ENCODE measurements at regions not wholly inside any gene's neighbourhood (a gene's known extent, or its start where the extent isn't known, plus 50 kb on each side); places are given as distances from the start of the nearest gene placed in this dataset.
"Not testable (repeated sequence)": the region's sequence is repeated elsewhere in the genome, so short reads cannot be mapped to it uniquely, and the experiment has no call there.

DNA sequence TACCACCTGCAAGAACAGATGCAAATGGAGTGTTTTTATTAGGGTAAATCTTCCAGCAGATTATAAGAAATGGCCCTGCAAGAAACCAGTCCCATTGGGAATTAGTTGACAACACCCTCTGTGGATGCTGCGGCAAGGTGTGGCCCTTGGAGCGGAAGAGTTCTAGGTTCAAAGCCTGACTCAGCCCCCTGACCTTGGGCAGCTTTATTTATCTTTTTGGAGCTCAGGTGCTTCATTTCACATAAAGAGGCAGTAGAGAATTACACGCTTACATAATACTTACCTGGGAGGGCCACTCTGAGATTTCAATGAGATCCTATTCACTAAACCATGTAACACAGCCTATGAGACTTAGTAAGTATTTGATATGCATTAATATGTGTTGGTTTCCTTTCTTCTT is 318.2 kb upstream of the SOX9 start:
- H3K4me1 ChIP-seq (ENCODE audit: control insufficient read depth, insufficient read depth, low read length, poor library complexity, severe bottlenecking): no peaks in the 10 kb centered on the region
- H3K9me3 ChIP-seq (ENCODE audit: control insufficient read depth, low read length): no peaks in the 10 kb centered on the region
- DNase-seq: no peak
- no peaks in the 10 kb centered on the region for H3K36me3 ChIP-seq (ENCODE audit: control insufficient read depth, insufficient read depth, low read length)
- H3K27ac ChIP-seq (ENCODE audit: insufficient read depth, low read length, poor library complexity, severe bottlenecking): no peak overlapping the region
- H3K4me3 ChIP-seq (ENCODE audit: insufficient read depth, low read depth, low read length, poor library complexity, severe bottlenecking): no peak overlapping the region
- no peaks in the 10 kb centered on the region for H3K27me3 ChIP-seq (replicated peaks; ENCODE audit: control insufficient read depth, insufficient read depth, low read length, poor library complexity, severe bottlenecking)

DNA sequence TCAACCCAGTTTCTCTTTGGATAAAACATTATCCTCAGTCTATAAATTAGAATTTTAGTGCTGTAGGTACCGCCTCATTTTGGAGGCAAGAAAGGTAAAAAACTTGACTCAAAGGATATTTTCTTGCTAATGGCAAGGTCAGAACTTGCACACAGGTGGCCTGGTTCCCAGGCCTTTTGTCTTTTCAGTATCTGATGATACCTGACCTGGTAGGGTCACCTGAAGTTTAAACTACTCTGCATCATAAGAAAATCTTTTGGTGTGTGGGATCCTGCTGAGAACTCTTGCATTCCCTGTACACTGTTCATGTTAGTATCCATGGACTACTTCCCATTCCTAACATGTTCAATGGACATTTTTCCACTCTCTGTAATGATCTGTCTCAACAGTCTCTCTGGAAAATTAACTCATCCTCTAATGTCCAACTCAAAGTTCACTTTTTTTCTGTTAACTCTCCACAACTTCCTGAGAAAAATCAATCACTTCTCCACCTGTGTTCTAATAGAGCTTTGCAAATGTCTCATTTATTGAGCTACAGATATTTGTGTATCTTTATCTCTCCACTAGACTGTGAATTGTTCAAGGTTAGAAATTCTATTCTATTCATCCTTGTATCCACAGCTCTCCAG is 317.1 kb upstream of the SOX9 start:
- Histone ChIP-seq H3K27me3 (replicated peaks; ENCODE audit: control insufficient read depth, insufficient read depth, low read length, poor library complexity, severe bottlenecking) (no peaks in the 10 kb centered on the region), H3K36me3 (ENCODE audit: control insufficient read depth, insufficient read depth, low read length) (no peaks in the 10 kb centered on the region)

DNA sequence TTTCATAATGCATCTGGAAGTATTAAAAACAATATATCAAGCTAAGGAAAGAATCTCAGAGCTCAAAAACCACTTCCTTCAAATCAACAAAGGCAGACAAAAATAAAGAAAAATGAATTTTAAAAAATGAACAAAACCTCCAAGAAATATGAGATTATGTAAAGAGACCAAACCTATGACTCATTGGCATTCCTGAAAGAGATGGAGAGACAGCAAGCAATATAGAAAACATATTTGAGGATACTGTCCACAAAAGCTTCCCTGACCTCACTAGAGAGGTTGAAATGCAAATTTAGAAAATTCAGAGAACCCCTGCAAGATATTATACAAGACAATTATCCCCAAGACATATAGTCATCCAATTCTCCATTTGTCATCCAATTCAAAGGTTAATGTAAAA is 311.3 kb upstream of the SOX9 start:
- Histone ChIP-seq H3K36me3 (ENCODE audit: control insufficient read depth, insufficient read depth, low read length) (no peaks in the 10 kb centered on the region), H3K27ac (ENCODE audit: insufficient read depth, low read length, poor library complexity, severe bottlenecking) (no peak overlapping the region), H3K27me3 (replicated peaks; ENCODE audit: control insufficient read depth, insufficient read depth, low read length, poor library complexity, severe bottlenecking) (no peaks in the 10 kb centered on the region), H3K4me1 (ENCODE audit: control insufficient read depth, insufficient read depth, low read length, poor library complexity, severe bottlenecking) (no peaks in the 10 kb centered on the region), H3K9me3 (ENCODE audit: control insufficient read depth, low read length) (no peaks in the 10 kb centered on the region), H3K4me3 (ENCODE audit: insufficient read depth, low read depth, low read length, poor library complexity, severe bottlenecking) (no peak overlapping the region)
- DNase-seq: no peak

More for the DNA sequence above, 317.1 kb upstream of the SOX9 start:
- no peak for DNase-seq
- Histone ChIP-seq H3K4me3 (ENCODE audit: insufficient read depth, low read depth, low read length, poor library complexity, severe bottlenecking) (no peak overlapping the region), H3K4me1 (ENCODE audit: control insufficient read depth, insufficient read depth, low read length, poor library complexity, severe bottlenecking) (no peaks in the 10 kb centered on the region), H3K9me3 (ENCODE audit: control insufficient read depth, low read length) (no peaks in the 10 kb centered on the region), H3K27ac (ENCODE audit: insufficient read depth, low read length, poor library complexity, severe bottlenecking) (no peak overlapping the region)

DNA sequence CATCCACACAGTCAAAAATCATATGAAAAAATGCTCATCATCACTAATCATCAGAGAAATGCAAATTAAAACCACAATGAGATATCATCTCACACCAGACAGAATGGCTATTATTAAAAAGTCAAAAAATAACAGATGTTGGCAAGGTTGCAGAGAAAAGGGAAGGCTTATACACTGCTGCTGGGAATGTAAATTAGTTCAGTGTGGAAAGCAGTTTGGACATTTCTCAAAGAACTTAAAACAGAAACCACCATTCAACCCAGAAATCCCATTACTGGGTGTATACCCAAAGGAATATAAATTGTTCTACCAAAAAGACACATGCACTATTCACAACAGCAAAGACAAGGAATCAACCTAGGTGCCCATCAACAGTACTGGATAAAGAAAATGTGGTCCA is 307.0 kb upstream of the SOX9 start:
- DNase-seq; H3K27ac ChIP-seq (ENCODE audit: insufficient read depth, low read length, poor library complexity, severe bottlenecking); H3K9me3 ChIP-seq (ENCODE audit: control insufficient read depth, low read length): not testable (repeated sequence)

DNA sequence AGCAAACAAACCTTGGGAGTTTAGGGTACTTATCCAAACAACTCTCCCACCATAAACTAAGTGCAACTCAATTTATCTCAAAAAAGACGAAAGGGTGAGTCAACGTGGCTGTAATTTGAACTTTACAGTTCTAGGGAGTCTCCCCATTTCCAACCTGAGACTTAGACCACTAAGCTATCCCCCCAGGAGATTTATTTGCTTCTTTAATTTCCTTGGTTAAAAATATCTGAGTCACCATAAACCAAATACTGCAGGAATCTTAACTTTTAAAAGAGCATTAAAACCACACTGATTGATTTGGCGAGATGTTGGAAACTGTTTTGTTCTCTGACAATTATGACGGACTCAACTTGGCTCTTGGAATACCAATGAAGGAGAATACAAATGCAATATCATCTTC is 299.3 kb upstream of the SOX9 start:
- H3K4me3 ChIP-seq (ENCODE audit: insufficient read depth, low read depth, low read length, poor library complexity, severe bottlenecking): no peak overlapping the region
- no peaks in the 10 kb centered on the region for H3K9me3 ChIP-seq (ENCODE audit: control insufficient read depth, low read length)
- H3K36me3 ChIP-seq (ENCODE audit: control insufficient read depth, insufficient read depth, low read length): no peaks in the 10 kb centered on the region
- H3K27me3 ChIP-seq (replicated peaks; ENCODE audit: control insufficient read depth, insufficient read depth, low read length, poor library complexity, severe bottlenecking): no peaks in the 10 kb centered on the region
- H3K4me1 ChIP-seq (ENCODE audit: control insufficient read depth, insufficient read depth, low read length, poor library complexity, severe bottlenecking): no peaks in the 10 kb centered on the region
- H3K27ac ChIP-seq (ENCODE audit: insufficient read depth, low read length, poor library complexity, severe bottlenecking): no peak overlapping the region
- DNase-seq: no peak

More for the DNA sequence above, 307.0 kb upstream of the SOX9 start:
- not testable (repeated sequence) for H3K4me1 ChIP-seq (ENCODE audit: control insufficient read depth, insufficient read depth, low read length, poor library complexity, severe bottlenecking); H3K36me3 ChIP-seq (ENCODE audit: control insufficient read depth, insufficient read depth, low read length); H3K27me3 ChIP-seq (replicated peaks; ENCODE audit: control insufficient read depth, insufficient read depth, low read length, poor library complexity, severe bottlenecking); H3K4me3 ChIP-seq (ENCODE audit: insufficient read depth, low read depth, low read length, poor library complexity, severe bottlenecking)

DNA sequence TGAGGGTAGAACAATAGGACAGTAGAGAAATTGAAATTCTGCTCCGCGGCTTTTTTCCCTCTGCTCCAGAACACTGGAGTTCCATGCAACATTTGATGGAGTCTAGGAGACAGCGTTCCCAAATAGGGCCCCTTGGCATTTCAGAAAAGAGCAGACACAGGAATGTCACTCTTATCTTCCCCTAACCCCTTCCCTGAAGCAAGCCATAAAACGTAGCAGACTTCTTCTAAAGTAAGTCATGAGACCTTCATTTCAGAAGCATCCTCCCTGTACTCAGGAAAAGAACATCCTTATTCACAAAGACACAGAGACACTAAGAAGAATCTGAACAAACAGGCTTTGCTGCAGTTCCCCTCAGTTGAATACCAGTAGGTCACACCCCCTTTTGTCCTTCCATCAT is 296.1 kb upstream of the SOX9 start:
- H3K27me3 ChIP-seq (replicated peaks; ENCODE audit: control insufficient read depth, insufficient read depth, low read length, poor library complexity, severe bottlenecking): no peaks in the 10 kb centered on the region
- DNase-seq: no peak
- no peaks in the 10 kb centered on the region for H3K4me1 ChIP-seq (ENCODE audit: control insufficient read depth, insufficient read depth, low read length, poor library complexity, severe bottlenecking)
- no peaks in the 10 kb centered on the region for H3K9me3 ChIP-seq (ENCODE audit: control insufficient read depth, low read length)
- no peaks in the 10 kb centered on the region for H3K36me3 ChIP-seq (ENCODE audit: control insufficient read depth, insufficient read depth, low read length)
- H3K4me3 ChIP-seq (ENCODE audit: insufficient read depth, low read depth, low read length, poor library complexity, severe bottlenecking): no peak overlapping the region
- H3K27ac ChIP-seq (ENCODE audit: insufficient read depth, low read length, poor library complexity, severe bottlenecking): no peak overlapping the region

DNA sequence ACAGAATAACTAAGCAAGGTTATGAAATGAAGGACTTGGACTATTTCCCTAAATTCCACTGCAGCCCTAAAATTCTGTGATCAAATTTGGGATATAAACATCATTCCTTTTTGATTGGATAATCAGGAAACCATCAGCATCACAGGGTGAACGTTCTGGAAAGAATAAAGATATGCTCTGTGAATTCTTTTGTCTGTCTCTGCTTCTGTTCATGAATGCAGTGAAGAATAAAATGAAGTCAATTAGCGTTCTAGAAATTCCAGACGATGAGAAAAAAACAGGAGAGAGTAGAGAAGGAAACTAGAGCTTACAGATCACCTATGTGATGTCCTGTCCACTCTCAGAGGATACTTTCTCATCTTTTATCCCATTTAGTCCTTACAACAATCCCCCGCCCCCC is 295.1 kb upstream of the SOX9 start:
- DNase-seq: no peak
- Histone ChIP-seq H3K9me3 (ENCODE audit: control insufficient read depth, low read length) (no peaks in the 10 kb centered on the region), H3K36me3 (ENCODE audit: control insufficient read depth, insufficient read depth, low read length) (no peaks in the 10 kb centered on the region), H3K4me3 (ENCODE audit: insufficient read depth, low read depth, low read length, poor library complexity, severe bottlenecking) (no peak overlapping the region), H3K27ac (ENCODE audit: insufficient read depth, low read length, poor library complexity, severe bottlenecking) (no peak overlapping the region), H3K4me1 (ENCODE audit: control insufficient read depth, insufficient read depth, low read length, poor library complexity, severe bottlenecking) (no peaks in the 10 kb centered on the region), H3K27me3 (replicated peaks; ENCODE audit: control insufficient read depth, insufficient read depth, low read length, poor library complexity, severe bottlenecking) (no peaks in the 10 kb centered on the region)

DNA sequence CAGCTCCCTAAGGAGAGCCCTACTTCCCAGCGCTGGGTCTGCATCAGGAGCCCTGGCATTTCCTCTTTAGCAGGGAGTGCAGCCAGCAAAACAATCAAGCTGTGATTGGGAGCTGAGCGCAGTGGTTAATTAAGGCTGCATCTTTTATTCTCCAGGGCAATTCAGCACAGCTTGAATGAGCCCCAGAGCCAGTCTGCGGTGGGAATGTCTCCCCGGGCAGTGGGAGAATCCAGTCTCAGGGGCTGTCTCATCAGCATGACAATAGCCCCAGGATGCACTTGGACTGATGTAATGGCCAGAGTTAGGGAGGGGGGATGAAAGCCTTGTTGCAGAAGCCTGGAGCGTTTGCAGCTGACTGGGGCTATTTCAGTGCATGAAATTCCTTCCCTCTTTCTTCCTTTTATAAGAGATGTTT is 292.6 kb upstream of the SOX9 start:
- H3K4me3 ChIP-seq (ENCODE audit: insufficient read depth, low read depth, low read length, poor library complexity, severe bottlenecking): no peak overlapping the region
- H3K4me1 ChIP-seq (ENCODE audit: control insufficient read depth, insufficient read depth, low read length, poor library complexity, severe bottlenecking): no peaks in the 10 kb centered on the region
- no peak for DNase-seq
- H3K27me3 ChIP-seq (replicated peaks; ENCODE audit: control insufficient read depth, insufficient read depth, low read length, poor library complexity, severe bottlenecking): no peaks in the 10 kb centered on the region
- H3K36me3 ChIP-seq (ENCODE audit: control insufficient read depth, insufficient read depth, low read length): no peaks in the 10 kb centered on the region
- no peaks in the 10 kb centered on the region for H3K9me3 ChIP-seq (ENCODE audit: control insufficient read depth, low read length)
- H3K27ac ChIP-seq (ENCODE audit: insufficient read depth, low read length, poor library complexity, severe bottlenecking): no peak overlapping the region

DNA sequence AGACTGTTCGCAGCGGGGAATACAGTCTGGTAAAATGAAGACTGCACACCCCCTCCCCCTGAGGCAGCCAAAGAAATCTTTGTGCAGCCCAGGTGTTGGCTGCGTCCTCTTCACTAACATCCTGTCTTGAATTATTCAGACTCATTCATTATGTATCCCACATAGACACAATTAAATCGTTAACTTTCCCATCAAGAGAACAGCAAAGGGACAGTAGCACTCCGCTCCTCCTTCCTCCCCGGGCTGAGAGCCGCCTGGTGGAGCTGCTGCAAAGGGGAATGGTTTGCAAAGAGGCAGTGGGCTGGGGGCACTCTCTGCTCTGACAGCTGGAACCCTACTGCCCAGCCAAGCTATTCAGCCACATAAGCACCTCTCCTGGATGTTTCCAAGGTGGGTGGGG is 290.0 kb upstream of the SOX9 start:
- Histone ChIP-seq H3K4me3 (ENCODE audit: insufficient read depth, low read depth, low read length, poor library complexity, severe bottlenecking) (no peak overlapping the region), H3K4me1 (ENCODE audit: control insufficient read depth, insufficient read depth, low read length, poor library complexity, severe bottlenecking) (no peaks in the 10 kb centered on the region), H3K9me3 (ENCODE audit: control insufficient read depth, low read length) (no peaks in the 10 kb centered on the region), H3K36me3 (ENCODE audit: control insufficient read depth, insufficient read depth, low read length) (no peaks in the 10 kb centered on the region), H3K27me3 (replicated peaks; ENCODE audit: control insufficient read depth, insufficient read depth, low read length, poor library complexity, severe bottlenecking) (no peaks in the 10 kb centered on the region), H3K27ac (ENCODE audit: insufficient read depth, low read length, poor library complexity, severe bottlenecking) (no peak overlapping the region)
- no peak for DNase-seq

DNA sequence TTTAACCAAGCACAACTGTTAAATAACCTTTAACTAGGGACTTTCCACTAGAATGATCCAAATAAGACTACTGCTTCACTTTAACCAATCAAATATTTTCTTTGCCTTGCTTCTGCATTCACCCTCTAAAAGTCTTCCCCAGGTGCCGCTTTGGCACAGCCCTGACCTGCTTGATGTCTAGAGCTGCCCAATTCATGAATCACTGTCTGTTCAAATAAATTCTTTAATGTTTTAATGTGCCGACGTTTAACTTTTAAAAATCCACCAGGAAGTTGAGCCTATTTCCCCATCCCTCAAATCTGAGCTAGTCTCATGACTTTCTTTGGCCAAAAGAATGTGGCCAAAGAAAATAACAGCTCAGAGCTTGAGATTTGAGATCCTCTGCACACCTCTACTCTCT is 277.8 kb upstream of the SOX9 start:
- Histone ChIP-seq H3K27me3 (replicated peaks; ENCODE audit: control insufficient read depth, insufficient read depth, low read length, poor library complexity, severe bottlenecking) (no peaks in the 10 kb centered on the region), H3K27ac (ENCODE audit: insufficient read depth, low read length, poor library complexity, severe bottlenecking) (no peak overlapping the region), H3K36me3 (ENCODE audit: control insufficient read depth, insufficient read depth, low read length) (no peaks in the 10 kb centered on the region), H3K4me1 (ENCODE audit: control insufficient read depth, insufficient read depth, low read length, poor library complexity, severe bottlenecking) (no peaks in the 10 kb centered on the region), H3K9me3 (ENCODE audit: control insufficient read depth, low read length) (no peaks in the 10 kb centered on the region), H3K4me3 (ENCODE audit: insufficient read depth, low read depth, low read length, poor library complexity, severe bottlenecking) (no peak overlapping the region)
- no peak for DNase-seq
